Calu3 (cell line): ENCODE measurements at regions not wholly inside any gene's neighbourhood (a gene's known extent, or its start where the extent isn't known, plus 50 kb on each side); places are given as distances from the start of the nearest gene placed in this dataset.

Experiments
- BruUV-seq: library from RNA; stranded (reverse); fragments of 400-500 nt; replicated peaks from 2 replicates; lab custom pipeline; 2021; lab: Mats Ljungman, UMichigan
- CTCF ChIA-PET: fragments of 300-600 bp; sonication (Branson Sonifier 250); formaldehyde crosslinking; loops from one replicate; lab custom pipeline; 2022; ENCODE audit warnings: antibody characterized with exemption; lab: Charles Lee
- DNase-seq: peaks from one replicate; pipeline ENCODE4 v3.0.0; 2022
- H3K27ac Mint-ChIP-seq: one replicate; pipeline ENCODE4 v1.8.0; 2022; ENCODE audit warnings: mixed read lengths; ENCODE audit not compliant: unreplicated experiment
- H3K27me3 Mint-ChIP-seq: one replicate; pipeline ENCODE4 v1.8.0; 2022; ENCODE audit warnings: mixed read lengths; ENCODE audit not compliant: unreplicated experiment
- H3K36me3 Mint-ChIP-seq: one replicate; pipeline ENCODE4 v1.8.0; 2022; ENCODE audit warnings: mild to moderate bottlenecking, moderate library complexity, mixed read lengths; ENCODE audit not compliant: insufficient read depth, unreplicated experiment
- H3K4me1 Mint-ChIP-seq: one replicate; pipeline ENCODE4 v1.8.0; 2022; ENCODE audit warnings: mild to moderate bottlenecking, low read depth, mixed read lengths; ENCODE audit not compliant: unreplicated experiment
- H3K4me3 Mint-ChIP-seq: one replicate; pipeline ENCODE4 v1.8.0; 2022; ENCODE audit warnings: mild to moderate bottlenecking, low read depth, moderate library complexity, mixed read lengths; ENCODE audit not compliant: unreplicated experiment
- H3K9me3 Mint-ChIP-seq: one replicate; pipeline ENCODE4 v1.8.0; 2022; ENCODE audit warnings: low read depth, mixed read lengths; ENCODE audit not compliant: unreplicated experiment
- CTCF ChIP-seq: fragments of 200-600 bp; IDR thresholded peaks from one replicate; pipeline ENCODE4 v1.8.0; 2022; ENCODE audit warnings: antibody characterized with exemption; ENCODE audit not compliant: unreplicated experiment
- intact Hi-C: fragments of 100-400 bp; cut with micrococcal nuclease; formaldehyde crosslinking; loops from one replicate; pipeline ENCODE4 v1.10.0; 2022; ENCODE audit not compliant: unreplicated experiment

GRCh38 chr3:87052499-87053260, 61.7 kb upstream of the VGLL3 start:
- Mint-ChIP-seq H3K36me3 (no peaks in the 10 kb centered on the region), H3K27me3 (no peaks in the 10 kb centered on the region), H3K27ac (no peak overlapping the region), H3K4me1 (no peaks in the 10 kb centered on the region), H3K9me3 (no peaks in the 10 kb centered on the region), H3K4me3 (no peak overlapping the region)
- DNase-seq = no peak
- no peak for TF ChIP-seq CTCF
- no TSS peak for BruUV-seq
- CTCF ChIA-PET = no interaction called here
- intact Hi-C loops = no loop called here

- Mint-ChIP-seq H3K27me3 (no peaks in the 10 kb centered on the region), H3K36me3 (no peaks in the 10 kb centered on the region), H3K4me3 (no peak overlapping the region), H3K9me3 (no peaks in the 10 kb centered on the region), H3K4me1 (no peaks in the 10 kb centered on the region), H3K27ac (no peak overlapping the region)
- CTCF ChIA-PET = no interaction called here
- no peak for DNase-seq
- TF ChIP-seq CTCF = no peak
- BruUV-seq = no TSS peak
- intact Hi-C loops = no loop called here
Measured at GRCh38 chr3:87047852-87048251, 56.9 kb upstream of the VGLL3 start.

- H3K27me3 Mint-ChIP-seq = no peaks in the 10 kb centered on the region
- H3K36me3 Mint-ChIP-seq = no peaks in the 10 kb centered on the region
- H3K4me1 Mint-ChIP-seq = no peaks in the 10 kb centered on the region
- TF ChIP-seq CTCF = no peak
- CTCF ChIA-PET = interaction anchor here (0.5 kb wide), 1 partner anchor 1235 kb away, joined by 5 read pairs; no protein-coding TSS in a partner anchor
- BruUV-seq = no TSS peak
- H3K4me3 Mint-ChIP-seq = no peak overlapping the region
- H3K27ac Mint-ChIP-seq = no peak overlapping the region
- H3K9me3 Mint-ChIP-seq = no peaks in the 10 kb centered on the region
- intact Hi-C loops = no loop called here
- DNase-seq = no peak
Measured at GRCh38 chr3:87046241-87046640, 55.3 kb upstream of the VGLL3 start.

GRCh38 chr3:87045473-87045872, 54.5 kb upstream of the VGLL3 start:
- no TSS peak for BruUV-seq
- H3K4me1 Mint-ChIP-seq = no peaks in the 10 kb centered on the region
- no peak overlapping the region for H3K27ac Mint-ChIP-seq
- no peak for TF ChIP-seq CTCF
- CTCF ChIA-PET = no interaction called here
- no peaks in the 10 kb centered on the region for H3K36me3 Mint-ChIP-seq
- DNase-seq = no peak
- H3K9me3 Mint-ChIP-seq = no peaks in the 10 kb centered on the region
- no peaks in the 10 kb centered on the region for H3K27me3 Mint-ChIP-seq
- no peak overlapping the region for H3K4me3 Mint-ChIP-seq
- intact Hi-C loops = no loop called here
